DND-41 (cell line): ENCODE measurements at regions not wholly inside any gene's neighbourhood (a gene's known extent, or its start where the extent isn't known, plus 50 kb on each side); places are given as distances from the start of the nearest gene placed in this dataset.

Source experiments
- EZH2 ChIP-seq: IDR thresholded peaks from 3 replicates; pipeline ENCODE4 v1.6.1; 2012; ENCODE audit warnings: borderline replicate concordance, low read depth, mild to moderate bottlenecking, moderate library complexity, low read length, inconsistent platforms; ENCODE audit not compliant: severe bottlenecking
- TF ChIP-seq, protein P1 (sequence below): IDR thresholded peaks from 2 replicates; pipeline ENCODE4 v1.5.1; 2012; ENCODE audit warnings: borderline replicate concordance, low read length, moderate library complexity, mild to moderate bottlenecking; ENCODE audit not compliant: poor library complexity, severe bottlenecking; ENCODE audit errors: extremely low read depth

- TF ChIP-seq EZH2, result no peak
- TF ChIP-seq, protein P1, sequence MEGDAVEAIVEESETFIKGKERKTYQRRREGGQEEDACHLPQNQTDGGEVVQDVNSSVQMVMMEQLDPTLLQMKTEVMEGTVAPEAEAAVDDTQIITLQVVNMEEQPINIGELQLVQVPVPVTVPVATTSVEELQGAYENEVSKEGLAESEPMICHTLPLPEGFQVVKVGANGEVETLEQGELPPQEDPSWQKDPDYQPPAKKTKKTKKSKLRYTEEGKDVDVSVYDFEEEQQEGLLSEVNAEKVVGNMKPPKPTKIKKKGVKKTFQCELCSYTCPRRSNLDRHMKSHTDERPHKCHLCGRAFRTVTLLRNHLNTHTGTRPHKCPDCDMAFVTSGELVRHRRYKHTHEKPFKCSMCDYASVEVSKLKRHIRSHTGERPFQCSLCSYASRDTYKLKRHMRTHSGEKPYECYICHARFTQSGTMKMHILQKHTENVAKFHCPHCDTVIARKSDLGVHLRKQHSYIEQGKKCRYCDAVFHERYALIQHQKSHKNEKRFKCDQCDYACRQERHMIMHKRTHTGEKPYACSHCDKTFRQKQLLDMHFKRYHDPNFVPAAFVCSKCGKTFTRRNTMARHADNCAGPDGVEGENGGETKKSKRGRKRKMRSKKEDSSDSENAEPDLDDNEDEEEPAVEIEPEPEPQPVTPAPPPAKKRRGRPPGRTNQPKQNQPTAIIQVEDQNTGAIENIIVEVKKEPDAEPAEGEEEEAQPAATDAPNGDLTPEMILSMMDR, result no peak
Measured at GRCh38 chr10:64829888-64830412, 1308.7 kb downstream of the REEP3 start.
